ENCODE measurements at regions not wholly inside any gene's neighbourhood (a gene's known extent, or its start where the extent isn't known, plus 50 kb on each side); places are given as distances from the start of the nearest gene placed in this dataset.

DNA sequence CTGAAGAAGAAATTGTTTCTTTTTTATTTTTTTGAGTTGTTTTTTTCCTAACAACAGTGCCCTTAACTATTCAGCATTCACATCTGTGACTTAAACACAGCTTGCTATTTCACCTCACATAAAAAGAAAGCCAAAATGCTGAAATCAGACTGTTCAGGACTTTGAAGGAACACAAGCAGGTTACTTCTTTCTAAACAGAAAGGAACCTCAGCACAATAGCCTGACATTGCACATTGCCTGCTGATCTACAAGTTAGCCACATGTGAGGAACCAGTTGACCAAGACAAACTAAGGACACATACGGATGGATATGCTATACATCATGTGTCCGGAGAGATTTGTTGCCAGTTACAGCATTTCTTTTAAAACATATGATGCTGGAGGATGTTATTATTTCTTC lies 331.1 kb downstream of the FSIP2 start:
- no peak for TF ChIP-seq CTCF (conservative IDR thresholded peaks at IDR 0.05)
- TF ChIP-seq ZFX (IDR thresholded peaks at IDR 0.05): no peak
